IMR-90 (cell line): ENCODE measurements at regions not wholly inside any gene's neighbourhood (a gene's known extent, or its start where the extent isn't known, plus 50 kb on each side); places are given as distances from the start of the nearest gene placed in this dataset.

Experiments
- ATAC-seq: fragments of 200-7000 bp; cut with Tn5 transposase; 2 replicates; pipeline ENCODE4 v1.9.1; 2020; ENCODE audit warnings: low read depth, mild to moderate bottlenecking, moderate library complexity
- BruUV-seq: library from RNA; stranded (reverse); fragments of 400-500 nt; replicated peaks from 2 replicates; lab custom pipeline; 2021; lab: Mats Ljungman, UMichigan
- CTCF ChIA-PET: fragments of 300-600 bp; formaldehyde crosslinking; extraction: SDS; loops from one replicate; lab custom pipeline; 2021; ENCODE audit warnings: antibody characterized with exemption; lab: Yijun Ruan, JAX
- POLR2A ChIA-PET: fragments of 300-600 bp; sonication (Branson Sonifier 250); formaldehyde crosslinking; loops from one replicate; lab custom pipeline; 2022; ENCODE audit warnings: antibody characterized with exemption; ENCODE audit not compliant: unreplicated experiment; lab: Charles Lee
- DNase-seq: peaks from one replicate; pipeline ENCODE4 v3.0.0; 2013
- H2AFZ ChIP-seq: replicated peaks from 2 replicates; pipeline ENCODE3; 2013; ENCODE audit warnings: low read length, mild to moderate bottlenecking; ENCODE audit not compliant: poor library complexity
- H2AK5ac ChIP-seq: 2 replicates; pipeline ENCODE4 v1.6.1; 2013; ENCODE audit warnings: low read depth, low read length, inconsistent platforms
- H2AK9ac ChIP-seq: replicated peaks from 2 replicates; pipeline ENCODE3; 2013; ENCODE audit warnings: mild to moderate bottlenecking, low read depth, low read length, moderate library complexity; ENCODE audit not compliant: poor library complexity
- H2BK120ac ChIP-seq: 2 replicates; pipeline ENCODE4 v1.6.1; 2013; ENCODE audit warnings: low read depth, low read length, inconsistent platforms
- H2BK15ac ChIP-seq: 3 replicates; pipeline ENCODE4 v1.6.1; 2013; ENCODE audit warnings: low read depth, low read length, inconsistent platforms
- H2BK20ac ChIP-seq: 2 replicates; pipeline ENCODE4 v1.6.1; 2013; ENCODE audit warnings: low read depth, mild to moderate bottlenecking, inconsistent platforms, low read length, moderate library complexity
- H2BK5ac ChIP-seq: 2 replicates; pipeline ENCODE4 v1.6.1; 2013; ENCODE audit warnings: mild to moderate bottlenecking, low read depth, low read length, inconsistent platforms; ENCODE audit not compliant: poor library complexity, severe bottlenecking
- H3K14ac ChIP-seq: replicated peaks from 2 replicates; pipeline ENCODE4 v1.6.1; 2013; ENCODE audit warnings: low read depth, low read length, inconsistent platforms
- H3K18ac ChIP-seq: 2 replicates; pipeline ENCODE4 v1.6.1; 2013; ENCODE audit warnings: low read depth, low read length, control low read depth
- H3K23ac ChIP-seq: 2 replicates; pipeline ENCODE4 v1.6.1; 2013; ENCODE audit warnings: low read depth, low read length, inconsistent platforms
- H3K27ac ChIP-seq: 2 replicates; pipeline ENCODE4 v1.5.1; 2013; ENCODE audit warnings: mild to moderate bottlenecking, control low read depth, low read length; ENCODE audit not compliant: insufficient read depth
- H3K27me3 ChIP-seq: 2 replicates; pipeline ENCODE4 v1.6.1; 2013; ENCODE audit warnings: low read length; ENCODE audit not compliant: control insufficient read depth, insufficient read depth
- H3K36me3 ChIP-seq: 2 replicates; pipeline ENCODE4 v1.6.1; 2013; ENCODE audit warnings: low read length, mixed read lengths; ENCODE audit not compliant: control insufficient read depth, insufficient read depth
- H3K4ac ChIP-seq: 2 replicates; pipeline ENCODE4 v1.6.1; 2013; ENCODE audit warnings: low read depth, low read length, inconsistent platforms
- H3K4me1 ChIP-seq: 2 replicates; pipeline ENCODE4 v1.6.1; 2013; ENCODE audit warnings: low read length, mixed read lengths; ENCODE audit not compliant: control insufficient read depth, insufficient read depth
- H3K4me2 ChIP-seq: 2 replicates; pipeline ENCODE4 v1.6.1; 2013; ENCODE audit warnings: low read depth, mild to moderate bottlenecking, control low read depth, low read length, moderate library complexity
- H3K4me3 ChIP-seq: 2 replicates; pipeline ENCODE4 v1.5.1; 2013; ENCODE audit warnings: low read depth, mild to moderate bottlenecking, control low read depth, low read length, moderate library complexity; ENCODE audit not compliant: insufficient read depth
- H3K56ac ChIP-seq: 2 replicates; pipeline ENCODE4 v1.6.1; 2013; ENCODE audit warnings: low read length, inconsistent platforms; ENCODE audit not compliant: insufficient read depth; ENCODE audit errors: extremely low read depth
- H3K79me1 ChIP-seq, 2 experiments: 2 replicates each; pipeline ENCODE4 v1.6.1; 2013; ENCODE audit warnings: low read length in 2 of 2, inconsistent platforms in 1 of 2, low read depth in 1 of 2
- H3K9ac ChIP-seq: 2 replicates; pipeline ENCODE4 v1.6.1; 2013; ENCODE audit warnings: low read depth, low read length, control low read depth
- H3K9me1 ChIP-seq: 2 replicates; pipeline ENCODE4 v1.6.1; 2013; ENCODE audit warnings: low read length, inconsistent platforms; ENCODE audit not compliant: insufficient read depth
- H3K9me3 ChIP-seq: 2 replicates; pipeline ENCODE4 v1.6.1; 2013; ENCODE audit warnings: low read length; ENCODE audit not compliant: control insufficient read depth, insufficient read depth
- H4K20me1 ChIP-seq: 2 replicates; pipeline ENCODE4 v1.6.1; 2013; ENCODE audit warnings: low read length, inconsistent platforms; ENCODE audit not compliant: insufficient read depth
- H4K5ac ChIP-seq: 2 replicates; pipeline ENCODE4 v1.6.1; 2013; ENCODE audit warnings: mild to moderate bottlenecking, low read depth, low read length, control low read depth
- H4K8ac ChIP-seq, 2 experiments: 2 replicates each; pipeline ENCODE4 v1.6.1; 2013; ENCODE audit warnings: low read depth in 2 of 2, low read length in 2 of 2, control low read depth in 1 of 2, inconsistent platforms in 1 of 2
- H4K91ac ChIP-seq: 2 replicates; pipeline ENCODE4 v1.6.1; 2013; ENCODE audit warnings: low read depth, low read length, inconsistent platforms; ENCODE audit not compliant: insufficient read depth
- CHD1 ChIP-seq: IDR thresholded peaks from 2 replicates; pipeline ENCODE4 v1.6.1; 2012; ENCODE audit warnings: low read depth, low read length, improper control_type of control experiment
- FOS ChIP-seq: fragments of 150-350 bp; IDR thresholded peaks from 2 replicates; pipeline ENCODE4 v1.6.1; 2016; ENCODE audit warnings: low read depth, low read length
- NFE2L2 ChIP-seq: fragments of 150-350 bp; IDR thresholded peaks from 2 replicates; pipeline ENCODE4 v1.6.1; 2016; ENCODE audit warnings: low read depth, mild to moderate bottlenecking, low read length
- POLR2A ChIP-seq: IDR thresholded peaks from 2 replicates; pipeline ENCODE4 v1.6.1; 2012; ENCODE audit warnings: mild to moderate bottlenecking, low read depth, low read length
- RAD21 ChIP-seq: IDR thresholded peaks from 2 replicates; pipeline ENCODE4 v1.6.1; 2012; ENCODE audit warnings: low read length, improper control_type of control experiment
- RCOR1 ChIP-seq: IDR thresholded peaks from 2 replicates; pipeline ENCODE4 v1.6.1; 2012; ENCODE audit warnings: mild to moderate bottlenecking, low read length, improper control_type of control experiment; ENCODE audit not compliant: insufficient replicate concordance
- RFX5 ChIP-seq: IDR thresholded peaks from 2 replicates; pipeline ENCODE4 v1.8.0; 2012; ENCODE audit warnings: low read depth, mild to moderate bottlenecking, low read length, moderate library complexity
- WGBS, 2 experiments: methylation state at CpG; one replicate each; pipeline versions ENCODE4 v1.1.5 to v1.1.7; 2013; ENCODE audit warnings: missing lambda C conversion rate in 2 of 2; ENCODE audit not compliant: insufficient read length in 1 of 2; ENCODE audit errors: extremely low coverage in 2 of 2; 5-methylcytosine and 5-hydroxymethylcytosine counted together
- dilution Hi-C: fragments of 300-500 bp; cut with HindIII; formaldehyde crosslinking; loops from one replicate; pipeline ENCODE4 v1.14.3; 2018; ENCODE audit warnings: low sequenced_read_pairs; ENCODE audit not compliant: unreplicated experiment
- in situ Hi-C: fragments of 300-500 bp; cut with MboI; formaldehyde crosslinking; loops from 3 replicates; pipeline ENCODE4 v1.14.3; 2019; ENCODE audit warnings: low sequenced_read_pairs, inconsistent platforms, mixed read lengths
- intact Hi-C: fragments of 100-400 bp; cut with micrococcal nuclease; formaldehyde crosslinking; loops from 2 replicates; pipeline ENCODE4 v1.10.0; 2022
- TF ChIP-seq, protein P1 (sequence below): conservative IDR thresholded peaks from 2 replicates; pipeline ENCODE4 v1.5.1; 2012; ENCODE audit warnings: mild to moderate bottlenecking, low read depth, low read length, improper control_type of control experiment
- TF ChIP-seq, protein P2 (sequence below): fragments of 150-350 bp; IDR thresholded peaks from 2 replicates; pipeline ENCODE4 v1.6.1; 2016; ENCODE audit warnings: low read depth, mild to moderate bottlenecking, low read length, moderate library complexity, borderline replicate concordance

DNA sequence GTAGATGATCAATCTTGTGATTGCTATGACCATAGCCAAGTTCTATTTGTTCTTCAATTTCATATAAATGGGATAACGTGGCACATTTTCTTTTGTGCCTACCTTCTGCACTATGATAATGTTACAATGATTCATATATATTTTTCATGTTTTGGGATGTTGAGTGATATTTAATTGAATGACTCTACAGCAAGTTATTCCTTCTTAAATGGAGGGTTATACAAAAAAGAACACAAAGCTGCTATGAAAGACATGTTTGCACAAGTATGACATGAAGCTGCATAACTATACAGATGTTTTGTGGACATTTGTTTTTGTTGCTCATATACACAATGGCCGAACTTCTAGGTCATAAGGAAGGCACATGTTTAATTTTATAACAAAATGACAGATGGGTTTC lies 356.2 kb downstream of the CBLN2 start:
- Histone ChIP-seq H2AK9ac (no peak overlapping the region), H3K9me1 (no peaks in the 10 kb centered on the region), H3K23ac (no peak overlapping the region), H3K4me2 (no peak overlapping the region), H3K18ac (no peak overlapping the region), H3K56ac (no peak overlapping the region), H2AK5ac (no peak overlapping the region), H3K4me3 (no peak overlapping the region), H3K4me1 (no peaks in the 10 kb centered on the region), H2AFZ (no peak overlapping the region), H2BK15ac (no peak overlapping the region), H3K9me3 (peaks cover 2% of the 10 kb centered on the region; the same call in 1 of the 2 replicates), H4K8ac (no peak overlapping the region), H4K91ac (no peak overlapping the region), H2BK5ac (no peak overlapping the region), H3K14ac (no peak overlapping the region), H2BK120ac (no peak overlapping the region), H3K4ac (no peak overlapping the region), H3K27ac (no peak overlapping the region), H3K36me3 (no peaks in the 10 kb centered on the region), H3K27me3 (no peaks in the 10 kb centered on the region), H4K20me1 (no peaks in the 10 kb centered on the region), H3K9ac (no peak overlapping the region), H3K79me1 (no peaks in the 10 kb centered on the region), H4K5ac (no peak overlapping the region), H2BK20ac (no peak overlapping the region)
- no TSS peak for BruUV-seq
- WGBS, 2 experiments: no CpG with 5 or more reads among the region's 2 CpGs
- TF ChIP-seq, protein P1, sequence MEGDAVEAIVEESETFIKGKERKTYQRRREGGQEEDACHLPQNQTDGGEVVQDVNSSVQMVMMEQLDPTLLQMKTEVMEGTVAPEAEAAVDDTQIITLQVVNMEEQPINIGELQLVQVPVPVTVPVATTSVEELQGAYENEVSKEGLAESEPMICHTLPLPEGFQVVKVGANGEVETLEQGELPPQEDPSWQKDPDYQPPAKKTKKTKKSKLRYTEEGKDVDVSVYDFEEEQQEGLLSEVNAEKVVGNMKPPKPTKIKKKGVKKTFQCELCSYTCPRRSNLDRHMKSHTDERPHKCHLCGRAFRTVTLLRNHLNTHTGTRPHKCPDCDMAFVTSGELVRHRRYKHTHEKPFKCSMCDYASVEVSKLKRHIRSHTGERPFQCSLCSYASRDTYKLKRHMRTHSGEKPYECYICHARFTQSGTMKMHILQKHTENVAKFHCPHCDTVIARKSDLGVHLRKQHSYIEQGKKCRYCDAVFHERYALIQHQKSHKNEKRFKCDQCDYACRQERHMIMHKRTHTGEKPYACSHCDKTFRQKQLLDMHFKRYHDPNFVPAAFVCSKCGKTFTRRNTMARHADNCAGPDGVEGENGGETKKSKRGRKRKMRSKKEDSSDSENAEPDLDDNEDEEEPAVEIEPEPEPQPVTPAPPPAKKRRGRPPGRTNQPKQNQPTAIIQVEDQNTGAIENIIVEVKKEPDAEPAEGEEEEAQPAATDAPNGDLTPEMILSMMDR: no peak
- TF ChIP-seq RFX5 (no peak), RCOR1 (no peak), POLR2A (no peak), CHD1 (no peak), RAD21 (no peak), NFE2L2 (no peak), FOS (no peak)
- TF ChIP-seq, protein P2, sequence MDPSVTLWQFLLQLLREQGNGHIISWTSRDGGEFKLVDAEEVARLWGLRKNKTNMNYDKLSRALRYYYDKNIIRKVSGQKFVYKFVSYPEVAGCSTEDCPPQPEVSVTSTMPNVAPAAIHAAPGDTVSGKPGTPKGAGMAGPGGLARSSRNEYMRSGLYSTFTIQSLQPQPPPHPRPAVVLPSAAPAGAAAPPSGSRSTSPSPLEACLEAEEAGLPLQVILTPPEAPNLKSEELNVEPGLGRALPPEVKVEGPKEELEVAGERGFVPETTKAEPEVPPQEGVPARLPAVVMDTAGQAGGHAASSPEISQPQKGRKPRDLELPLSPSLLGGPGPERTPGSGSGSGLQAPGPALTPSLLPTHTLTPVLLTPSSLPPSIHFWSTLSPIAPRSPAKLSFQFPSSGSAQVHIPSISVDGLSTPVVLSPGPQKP: no peak
- DNase-seq (no peak), ATAC-seq (no peak)
- ChIA-PET POLR2A (no interaction called here), CTCF (no interaction called here)
- dilution Hi-C loops: no loop called here
- intact Hi-C loops: no loop called here
- in situ Hi-C loops: no loop called here
